Thoracic aorta (tissue), 2 donors: ENCODE measurements at regions not wholly inside any gene's neighbourhood (a gene's known extent, or its start where the extent isn't known, plus 50 kb on each side); places are given as distances from the start of the nearest gene placed in this dataset.

Source experiments
- ATAC-seq: fragments of 150-250 bp; one replicate; pipeline ENCODE4 v1.8.0; 2017; ENCODE audit warnings: low read depth; ENCODE audit not compliant: insufficient number of reproducible peaks, low FRiP score
- DNase-seq: peaks from one replicate; pipeline ENCODE4 v3.0.0-alpha.2; 2020; ENCODE audit warnings: low spot score
- H3K27ac ChIP-seq, 2 donors: fragments of 200-600 bp; sonication (generic); 1 replicate in 1 of 2; 2 replicates in 1 of 2; pipeline ENCODE4 v1.5.1; 2016; ENCODE audit warnings: mild to moderate bottlenecking in 2 of 2, moderate library complexity in 2 of 2
- H3K27me3 ChIP-seq: fragments of 200-600 bp; sonication (generic); replicated peaks from 2 replicates; pipeline ENCODE4 v1.6.0; 2016; ENCODE audit warnings: mild to moderate bottlenecking; ENCODE audit not compliant: insufficient read depth
- H3K36me3 ChIP-seq: fragments of 200-600 bp; sonication (generic); one replicate; pipeline ENCODE4 v1.5.1; 2016
- H3K4me1 ChIP-seq, 2 donors: fragments of 200-600 bp; sonication (generic); 1 replicate in 1 of 2; 2 replicates in 1 of 2; pipeline versions ENCODE4 v1.5.1 to v1.6.0; 2016; ENCODE audit warnings: low read depth in 2 of 2, mild to moderate bottlenecking in 1 of 2; ENCODE audit not compliant: control insufficient read depth in 1 of 2
- H3K4me3 ChIP-seq: fragments of 200-600 bp; sonication (generic); 2 replicates; pipeline ENCODE4 v1.5.1; 2016; ENCODE audit warnings: mild to moderate bottlenecking
- H3K9me3 ChIP-seq: fragments of 200-600 bp; sonication (generic); 2 replicates; pipeline ENCODE4 v1.5.1; 2016
- CTCF ChIP-seq: fragments of 200-600 bp; sonication (generic); IDR thresholded peaks from one replicate; pipeline ENCODE4 v1.5.1; 2019; ENCODE audit warnings: antibody characterized with exemption

GRCh38 chr2:167702227-167702626 lies 545.2 kb downstream of the STK39 start:
- H3K9me3 ChIP-seq: no peaks in the 10 kb centered on the region
- H3K4me1 ChIP-seq: no peaks in the 10 kb centered on the region
- H3K27me3 ChIP-seq: no peaks in the 10 kb centered on the region
- no peak overlapping the region for H3K27ac ChIP-seq
- TF ChIP-seq CTCF: no peak
- DNase-seq: no peak
- no peak for ATAC-seq
- H3K36me3 ChIP-seq: no peaks in the 10 kb centered on the region
- no peak overlapping the region for H3K4me3 ChIP-seq

DNA sequence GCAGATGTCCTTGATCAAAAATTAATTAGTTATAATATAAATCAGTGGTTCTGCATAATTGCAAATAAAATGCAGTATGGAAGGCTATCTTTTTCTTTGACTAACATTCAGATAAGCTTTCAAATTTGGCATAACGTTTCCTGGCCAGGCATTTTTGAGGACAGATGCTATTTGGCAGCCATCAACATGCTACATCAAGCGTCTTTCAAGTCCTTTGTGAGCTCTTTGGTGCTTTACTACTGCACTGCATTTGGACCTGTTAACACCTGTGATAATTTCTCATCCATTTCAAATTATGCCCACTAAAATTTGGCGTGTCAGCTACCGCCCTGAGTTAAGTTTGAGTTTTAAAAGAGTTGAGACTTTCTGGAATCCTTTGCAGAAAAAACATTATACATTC lies 545.7 kb downstream of the STK39 start:
- ATAC-seq: no peak
- no peak for DNase-seq
- no peak for TF ChIP-seq CTCF
- H3K27me3 ChIP-seq: no peaks in the 10 kb centered on the region
- no peaks in the 10 kb centered on the region for H3K9me3 ChIP-seq
- no peak overlapping the region for H3K27ac ChIP-seq
- no peak overlapping the region for H3K4me3 ChIP-seq
- H3K4me1 ChIP-seq: no peaks in the 10 kb centered on the region
- H3K36me3 ChIP-seq: no peaks in the 10 kb centered on the region

DNA sequence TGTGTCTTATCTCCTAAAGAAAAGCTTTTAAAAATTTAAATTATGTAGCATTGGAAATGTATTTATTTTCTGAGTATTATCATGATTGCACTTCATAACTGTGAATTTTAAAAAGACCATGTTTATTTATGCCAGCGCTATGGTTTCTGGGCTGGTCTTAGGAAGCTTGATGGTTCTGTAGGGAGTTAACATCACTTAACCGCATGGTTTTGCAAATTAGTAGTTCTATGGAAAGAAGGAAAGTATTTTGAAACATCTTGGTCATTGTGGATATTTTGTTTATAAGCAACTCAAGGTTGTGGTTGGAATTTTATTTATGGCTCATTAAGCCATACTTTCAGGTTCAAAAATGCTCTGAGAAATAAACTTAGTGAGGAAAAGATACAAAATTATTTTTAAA lies 549.4 kb downstream of the STK39 start:
- Histone ChIP-seq H3K36me3 (no peaks in the 10 kb centered on the region), H3K4me3 (no peak overlapping the region), H3K9me3 (no peaks in the 10 kb centered on the region), H3K27me3 (no peaks in the 10 kb centered on the region), H3K4me1 (no peaks in the 10 kb centered on the region), H3K27ac (no peak overlapping the region)
- ATAC-seq: no peak
- no peak for TF ChIP-seq CTCF
- no peak for DNase-seq

DNA sequence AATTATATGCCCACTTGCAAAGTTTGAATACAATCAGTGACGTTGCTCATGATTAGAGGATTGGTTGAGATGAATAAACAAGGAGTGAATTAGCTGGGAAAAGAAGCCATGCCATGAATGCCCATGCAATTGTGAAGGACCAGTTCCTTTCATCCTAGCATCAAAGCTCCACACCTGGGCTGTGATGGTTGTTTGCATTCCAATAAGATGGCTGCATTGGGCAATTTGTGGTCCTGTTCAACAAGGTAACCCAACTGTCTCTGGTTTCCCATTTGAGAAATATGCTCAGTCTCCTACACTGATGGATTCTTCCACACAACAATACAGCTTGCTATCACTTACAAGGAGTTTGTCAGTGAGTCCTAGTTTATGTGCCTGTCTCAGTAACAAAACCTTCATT lies 550.2 kb downstream of the STK39 start:
- no peak for ATAC-seq
- Histone ChIP-seq H3K9me3 (no peaks in the 10 kb centered on the region), H3K27ac (no peak overlapping the region), H3K36me3 (no peaks in the 10 kb centered on the region), H3K4me3 (no peak overlapping the region), H3K4me1 (no peaks in the 10 kb centered on the region), H3K27me3 (no peaks in the 10 kb centered on the region)
- no peak for TF ChIP-seq CTCF
- no peak for DNase-seq

GRCh38 chr2:167692936-167693335 lies 554.5 kb downstream of the STK39 start:
- no peaks in the 10 kb centered on the region for H3K36me3 ChIP-seq

More at GRCh38 chr2:167692936-167693335, 554.5 kb downstream of the STK39 start:
- no peak for TF ChIP-seq CTCF
- DNase-seq: no peak
- Histone ChIP-seq H3K4me1 (no peaks in the 10 kb centered on the region), H3K9me3 (no peaks in the 10 kb centered on the region), H3K27ac (no peak overlapping the region), H3K4me3 (no peak overlapping the region), H3K27me3 (no peaks in the 10 kb centered on the region)
- ATAC-seq: no peak
